ENCODE measurements at regions not wholly inside any gene's neighbourhood (a gene's known extent, or its start where the extent isn't known, plus 50 kb on each side); places are given as distances from the start of the nearest gene placed in this dataset.

DNA sequence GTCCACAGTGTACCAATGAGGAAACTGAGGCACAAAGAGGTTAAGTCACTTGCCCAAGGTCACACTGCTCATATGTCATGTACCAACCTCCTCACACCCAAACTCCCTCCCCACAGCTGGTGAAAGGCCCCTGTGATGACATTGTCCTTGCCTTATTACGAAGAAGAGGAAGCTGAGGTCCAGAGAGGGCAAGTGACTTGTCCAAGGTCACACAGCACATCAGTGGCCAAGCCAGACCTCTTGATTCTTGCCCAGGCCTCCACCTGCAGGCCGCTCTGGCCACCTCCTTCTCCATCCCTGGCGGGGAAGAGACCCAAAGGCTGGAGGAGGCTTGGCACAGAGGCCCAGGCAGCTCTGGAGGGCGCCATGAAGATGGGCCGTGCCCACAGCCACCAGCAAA, 492.4 kb downstream of the PTPRU start:
- Mint-ChIP-seq H3K36me3 (ENCODE audit: insufficient read depth) (no peaks in the 10 kb centered on the region), H3K27ac (no peak overlapping the region), H3K4me1 (ENCODE audit: low read depth) (peaks cover 1% of the 10 kb centered on the region), H3K27me3 (peaks cover 29% of the 10 kb centered on the region), H3K4me3 (ENCODE audit: low read depth) (no peak overlapping the region), H3K9me3 (ENCODE audit: low read depth) (peaks cover 2% of the 10 kb centered on the region)
- no peak for DNase-seq (ENCODE audit: low spot score, unreplicated experiment)
- TF ChIP-seq, protein P1, sequence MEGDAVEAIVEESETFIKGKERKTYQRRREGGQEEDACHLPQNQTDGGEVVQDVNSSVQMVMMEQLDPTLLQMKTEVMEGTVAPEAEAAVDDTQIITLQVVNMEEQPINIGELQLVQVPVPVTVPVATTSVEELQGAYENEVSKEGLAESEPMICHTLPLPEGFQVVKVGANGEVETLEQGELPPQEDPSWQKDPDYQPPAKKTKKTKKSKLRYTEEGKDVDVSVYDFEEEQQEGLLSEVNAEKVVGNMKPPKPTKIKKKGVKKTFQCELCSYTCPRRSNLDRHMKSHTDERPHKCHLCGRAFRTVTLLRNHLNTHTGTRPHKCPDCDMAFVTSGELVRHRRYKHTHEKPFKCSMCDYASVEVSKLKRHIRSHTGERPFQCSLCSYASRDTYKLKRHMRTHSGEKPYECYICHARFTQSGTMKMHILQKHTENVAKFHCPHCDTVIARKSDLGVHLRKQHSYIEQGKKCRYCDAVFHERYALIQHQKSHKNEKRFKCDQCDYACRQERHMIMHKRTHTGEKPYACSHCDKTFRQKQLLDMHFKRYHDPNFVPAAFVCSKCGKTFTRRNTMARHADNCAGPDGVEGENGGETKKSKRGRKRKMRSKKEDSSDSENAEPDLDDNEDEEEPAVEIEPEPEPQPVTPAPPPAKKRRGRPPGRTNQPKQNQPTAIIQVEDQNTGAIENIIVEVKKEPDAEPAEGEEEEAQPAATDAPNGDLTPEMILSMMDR (IDR thresholded peaks at IDR 0.05; ENCODE audit: unreplicated experiment) = no peak

DNA sequence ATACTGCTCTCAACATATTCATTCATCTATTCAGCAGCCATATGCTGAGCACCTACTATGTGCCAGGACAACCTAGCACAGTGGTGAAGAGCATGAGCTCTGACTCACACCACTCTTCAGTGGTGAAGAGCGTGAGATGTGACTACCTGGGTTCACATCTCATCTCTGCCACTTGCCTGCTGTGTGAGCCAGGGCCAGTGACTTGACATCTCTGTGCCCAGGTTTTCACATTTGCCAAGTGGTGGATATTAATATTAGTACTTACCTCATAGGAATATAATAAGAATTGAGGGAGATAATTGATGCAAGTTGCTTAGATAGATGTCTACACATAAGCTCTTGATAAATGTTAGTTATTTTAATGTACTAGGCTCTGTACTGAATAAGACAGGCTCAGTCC, 488.9 kb downstream of the PTPRU start:
- Mint-ChIP-seq H3K4me3 (ENCODE audit: low read depth) (no peak overlapping the region), H3K9me3 (ENCODE audit: low read depth) (peaks cover 4% of the 10 kb centered on the region), H3K4me1 (ENCODE audit: low read depth) (peaks cover 1% of the 10 kb centered on the region), H3K27ac (no peak overlapping the region), H3K36me3 (ENCODE audit: insufficient read depth) (no peaks in the 10 kb centered on the region), H3K27me3 (peaks cover 13% of the 10 kb centered on the region)
- no peak for DNase-seq (ENCODE audit: low spot score, unreplicated experiment)
- TF ChIP-seq, protein P1 (IDR thresholded peaks at IDR 0.05; ENCODE audit: unreplicated experiment) = no peak

DNA sequence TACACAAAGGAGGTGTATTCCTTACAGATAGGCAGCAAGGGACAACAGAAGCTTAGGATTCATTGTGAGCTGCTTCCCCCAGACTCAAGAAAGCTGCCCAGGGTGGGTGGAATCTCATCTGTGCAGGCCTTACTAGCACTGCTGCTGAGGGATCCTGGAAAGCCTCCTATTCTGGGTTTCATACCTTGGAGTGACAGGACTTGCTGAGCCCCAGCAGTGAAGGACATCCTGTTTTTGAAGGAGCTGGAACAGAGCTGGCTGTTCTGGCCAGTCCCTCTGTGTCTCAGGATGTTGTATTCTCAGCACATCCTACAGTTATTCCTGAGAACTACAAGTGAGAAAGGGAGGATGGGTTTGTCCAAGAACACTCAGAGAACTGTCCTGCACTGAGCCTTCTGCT, 486.3 kb downstream of the PTPRU start:
- no peak for DNase-seq (ENCODE audit: low spot score, unreplicated experiment)
- H3K9me3 Mint-ChIP-seq (ENCODE audit: low read depth) = peaks cover 13% of the 10 kb centered on the region

DNA sequence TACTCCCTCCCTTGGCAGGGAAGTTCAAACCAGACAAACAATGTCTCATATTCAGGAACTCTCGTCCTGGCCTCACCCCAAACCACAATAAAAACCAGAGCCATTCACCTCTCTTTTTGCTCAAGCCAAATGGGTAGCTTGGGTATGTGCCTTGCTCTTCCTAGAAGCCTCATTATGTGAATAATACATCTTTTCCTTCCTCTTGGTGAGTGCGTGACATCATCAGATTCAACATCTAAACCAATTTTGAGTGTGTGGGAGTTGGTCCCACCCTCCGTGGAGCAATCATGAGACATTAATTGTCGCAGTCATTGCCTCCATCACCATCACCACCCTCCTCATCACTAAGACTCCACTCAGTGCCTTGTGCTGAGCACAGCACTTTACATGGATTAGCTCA, 482.9 kb downstream of the PTPRU start:
- Mint-ChIP-seq H3K4me3 (ENCODE audit: low read depth) (no peak overlapping the region), H3K36me3 (ENCODE audit: insufficient read depth) (no peaks in the 10 kb centered on the region), H3K4me1 (ENCODE audit: low read depth) (no peaks in the 10 kb centered on the region), H3K27ac (no peak overlapping the region), H3K27me3 (peaks cover 21% of the 10 kb centered on the region), H3K9me3 (ENCODE audit: low read depth) (peaks cover 19% of the 10 kb centered on the region)
- DNase-seq (ENCODE audit: low spot score, unreplicated experiment) = no peak
- TF ChIP-seq, protein P1 (IDR thresholded peaks at IDR 0.05; ENCODE audit: unreplicated experiment) = no peak

More for the DNA sequence above, 486.3 kb downstream of the PTPRU start:
- Mint-ChIP-seq H3K27me3 (peaks cover 28% of the 10 kb centered on the region), H3K4me1 (ENCODE audit: low read depth) (peaks cover 1% of the 10 kb centered on the region), H3K4me3 (ENCODE audit: low read depth) (no peak overlapping the region), H3K27ac (no peak overlapping the region), H3K36me3 (ENCODE audit: insufficient read depth) (no peaks in the 10 kb centered on the region)
- TF ChIP-seq, protein P1 (IDR thresholded peaks at IDR 0.05; ENCODE audit: unreplicated experiment) = no peak

DNA sequence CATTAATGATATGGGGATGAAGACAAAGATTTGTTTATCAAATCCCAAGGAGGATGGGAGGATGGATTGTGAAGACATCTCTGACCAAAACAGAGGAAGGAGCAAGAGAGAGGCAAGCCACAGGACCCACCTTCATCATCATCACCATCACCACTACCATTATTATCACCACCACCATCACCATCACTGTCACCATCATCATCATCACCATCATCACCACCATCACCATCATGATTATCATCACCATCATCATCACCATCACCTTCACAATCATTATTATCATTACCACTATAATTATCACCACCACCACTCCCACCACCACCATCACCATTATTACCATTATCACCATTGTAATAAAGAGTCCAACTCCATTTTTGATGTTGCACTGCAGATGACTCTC, 482.5 kb downstream of the PTPRU start:
- H3K4me1 Mint-ChIP-seq (ENCODE audit: low read depth) = no peaks in the 10 kb centered on the region
- H3K9me3 Mint-ChIP-seq (ENCODE audit: low read depth) = peaks cover 18% of the 10 kb centered on the region
- no peaks in the 10 kb centered on the region for H3K36me3 Mint-ChIP-seq (ENCODE audit: insufficient read depth)
- TF ChIP-seq, protein P1 (IDR thresholded peaks at IDR 0.05; ENCODE audit: unreplicated experiment) = no peak
- peaks cover 21% of the 10 kb centered on the region for H3K27me3 Mint-ChIP-seq
- no peak overlapping the region for H3K4me3 Mint-ChIP-seq (ENCODE audit: low read depth)
- no peak for DNase-seq (ENCODE audit: low spot score, unreplicated experiment)
- H3K27ac Mint-ChIP-seq = no peak overlapping the region

Measured in progenitor cell of endocrine pancreas (in vitro differentiated cells).